HCT116 (cell line): ENCODE measurements at regions not wholly inside any gene's neighbourhood (a gene's known extent, or its start where the extent isn't known, plus 50 kb on each side); places are given as distances from the start of the nearest gene placed in this dataset.

Source experiments
- ATAC-seq: fragments of 200-7000 bp; cut with Tn5 transposase; 2 replicates; pipeline ENCODE4 v1.9.1; 2020; ENCODE audit warnings: mild to moderate bottlenecking, moderate library complexity
- BruUV-seq: library from RNA; stranded (reverse); fragments of 400-500 nt; replicated peaks from 2 replicates; lab custom pipeline; 2021; lab: Mats Ljungman, UMichigan
- CTCF ChIA-PET: fragments of 300-600 bp; sonication (Branson Sonifier 250); formaldehyde crosslinking; loops from one replicate; lab custom pipeline; 2021; ENCODE audit warnings: antibody characterized with exemption; lab: Charles Lee
- POLR2A ChIA-PET: fragments of 300-600, 350-600 bp; sonication (Branson Sonifier 250); formaldehyde crosslinking; loops from one replicate; lab custom pipeline; 2021; ENCODE audit warnings: antibody characterized with exemption; lab: Charles Lee
- RAD21 ChIA-PET, 2 experiments: fragments of 300-600 bp; sonication (Branson Sonifier 250); formaldehyde crosslinking; loops; one replicate each; lab custom pipeline; 2023; ENCODE audit warnings: low total read pairs in 2 of 2; ENCODE audit not compliant: uncharacterized antibody in 2 of 2, unreplicated experiment in 2 of 2, low non-redundant PET in 1 of 2; lab: Charles Lee
- DNase-seq: peaks from one replicate; pipeline ENCODE4 v3.0.0-alpha.2; 2010; ENCODE audit warnings: low read depth, low spot score
- H2AFZ ChIP-seq: fragments of 200-600 bp; shearing (Covaris generic), sonication (generic); 2 replicates; pipeline ENCODE4 v1.6.1; 2017; ENCODE audit warnings: low read depth, mixed run types, mixed read lengths, antibody characterized with exemption, low read length; ENCODE audit not compliant: poor library complexity, severe bottlenecking
- H3K27ac ChIP-seq: 2 replicates; pipeline ENCODE4 v1.5.1; 2012; ENCODE audit warnings: low read depth, low read length
- H3K27me3 ChIP-seq: fragments of 200-600 bp; sonication (generic); 2 replicates; pipeline ENCODE4 v1.6.1; 2016; ENCODE audit warnings: mixed run types, low read length, mixed read lengths; ENCODE audit not compliant: insufficient read depth
- H3K36me3 ChIP-seq, 2 experiments: fragments of 200-500 bp in 1 of 2; fragments of 200-600 bp in 1 of 2; sonication (Bioruptor generic) in 1 of 2; sonication (generic) in 1 of 2; 2 replicates each; pipeline versions ENCODE4 v1.5.1 to v1.6.1; 2014 to 2016; ENCODE audit warnings: low read length in 2 of 2, inconsistent platforms in 1 of 2, mixed read lengths in 1 of 2, mixed run types in 1 of 2; ENCODE audit not compliant: insufficient read depth in 2 of 2, control insufficient read depth in 1 of 2
- H3K4me1 ChIP-seq, 2 experiments: fragments of 200-600 bp in 1 of 2; sonication (generic) in 1 of 2; 2 replicates each; pipeline versions ENCODE4 v1.5.1 to v1.6.1; 2012 to 2017; ENCODE audit warnings: low read length in 2 of 2, inconsistent platforms in 1 of 2, mild to moderate bottlenecking in 1 of 2, mixed read lengths in 1 of 2, mixed run types in 1 of 2, moderate library complexity in 1 of 2; ENCODE audit not compliant: insufficient read depth in 2 of 2, control insufficient read depth in 1 of 2
- H3K4me2 ChIP-seq: fragments of 200-600 bp; sonication (generic); 2 replicates; pipeline ENCODE4 v1.6.1; 2017; ENCODE audit warnings: mixed run types, low read length, mixed read lengths
- H3K4me3 ChIP-seq, 2 experiments: fragments of 200-600 bp in 1 of 2; sonication (generic) in 1 of 2; replicated peaks in 1 of 2; 2 replicates each; pipeline ENCODE4 v1.5.1; 2011 to 2016; ENCODE audit warnings: low read length in 2 of 2, control low read depth in 1 of 2, low read depth in 1 of 2, mild to moderate bottlenecking in 1 of 2, mixed read lengths in 1 of 2, mixed run types in 1 of 2
- H3K79me2 ChIP-seq: fragments of 200-600 bp; sonication (generic); 2 replicates; pipeline ENCODE4 v1.6.1; 2017; ENCODE audit warnings: mild to moderate bottlenecking, mixed run types, low read length, moderate library complexity, mixed read lengths; ENCODE audit not compliant: insufficient read depth
- H3K9ac ChIP-seq: fragments of 200-600 bp; sonication (generic); 2 replicates; pipeline ENCODE4 v1.6.1; 2016; ENCODE audit warnings: low read length, mixed read lengths
- H3K9me2 ChIP-seq: fragments of 200-600 bp; sonication (generic), shearing (Covaris generic); 2 replicates; pipeline ENCODE4 v1.6.1; 2017; ENCODE audit warnings: mixed run types, mild to moderate bottlenecking, moderate library complexity; ENCODE audit not compliant: insufficient read depth
- H3K9me3 ChIP-seq, 2 experiments: fragments of 200-500 bp in 1 of 2; fragments of 200-600 bp in 1 of 2; sonication (Bioruptor generic) in 1 of 2; sonication (generic) in 1 of 2; 2 replicates each; pipeline ENCODE4 v1.6.1; 2014 to 2017; ENCODE audit warnings: low read length in 2 of 2, mixed read lengths in 2 of 2, inconsistent platforms in 1 of 2, low read depth in 1 of 2, mild to moderate bottlenecking in 1 of 2, mixed run types in 1 of 2, moderate library complexity in 1 of 2; ENCODE audit not compliant: control insufficient read depth in 1 of 2, insufficient read depth in 1 of 2
- H4K20me1 ChIP-seq: fragments of 200-600 bp; sonication (generic), shearing (Covaris generic); 2 replicates; pipeline ENCODE4 v1.6.1; 2017; ENCODE audit warnings: mixed run types, mild to moderate bottlenecking, moderate library complexity; ENCODE audit not compliant: insufficient read depth
- CTCF ChIP-seq, 3 experiments: fragments of 200-600 bp in 1 of 3; sonication (generic) in 1 of 3; IDR thresholded peaks in 2 of 3; conservative IDR thresholded peaks in 1 of 3; 2 replicates each; pipeline ENCODE4 v1.5.1; 2012 to 2017; ENCODE audit warnings: low read depth in 2 of 3, low read length in 2 of 3, antibody characterized with exemption in 1 of 3, borderline replicate concordance in 1 of 3, control low read depth in 1 of 3, mild to moderate bottlenecking in 1 of 3, mixed read lengths in 1 of 3, mixed run types in 1 of 3, moderate library complexity in 1 of 3; ENCODE audit not compliant: insufficient read depth in 1 of 3
- ELF1 ChIP-seq: IDR thresholded peaks from 2 replicates; pipeline ENCODE4 v1.6.1; 2012; ENCODE audit warnings: low read depth, borderline replicate concordance
- EZH2phosphoT487 ChIP-seq: fragments of 200-600 bp; IDR thresholded peaks from 2 replicates; pipeline ENCODE4 v1.6.1; 2018; ENCODE audit warnings: antibody characterized with exemption, borderline replicate concordance
- JUND ChIP-seq: IDR thresholded peaks from 2 replicates; pipeline ENCODE4 v1.6.1; 2012
- POLR2A ChIP-seq: IDR thresholded peaks from 2 replicates; pipeline ENCODE4 v1.7.0; 2011; ENCODE audit warnings: borderline replicate concordance; ENCODE audit not compliant: insufficient read depth, insufficient read length; ENCODE audit errors: extremely low read depth
- SP1 ChIP-seq: IDR thresholded peaks from 2 replicates; pipeline ENCODE4 v1.6.1; 2012; ENCODE audit warnings: low read depth
- SRF ChIP-seq: IDR thresholded peaks from 2 replicates; pipeline ENCODE4 v1.6.1; 2012; ENCODE audit warnings: low read depth
- YY1 ChIP-seq: IDR thresholded peaks from 2 replicates; pipeline ENCODE4 v1.6.1; 2011; ENCODE audit warnings: low read length, low read depth, moderate library complexity, mild to moderate bottlenecking; ENCODE audit not compliant: insufficient replicate concordance; ENCODE audit errors: extremely low read depth
- intact Hi-C: fragments of 100-400 bp; cut with micrococcal nuclease; formaldehyde crosslinking; loops from 2 replicates; pipeline ENCODE4 v1.10.0; 2022
- TF ChIP-seq, protein P1 (sequence below): IDR thresholded peaks from 2 replicates; pipeline ENCODE4 v1.6.1; 2012

- H3K9me3 ChIP-seq: no peaks in the 10 kb centered on the region
- no peaks in the 10 kb centered on the region for H3K9me2 ChIP-seq
- ChIA-PET CTCF (no interaction called here), RAD21 (no interaction called here)
- no peak overlapping the region for H3K9ac ChIP-seq
- no peak for ATAC-seq
- no peak overlapping the region for H2AFZ ChIP-seq
- H3K79me2 ChIP-seq: no peaks in the 10 kb centered on the region
- no peak overlapping the region for H3K27ac ChIP-seq
- no peaks in the 10 kb centered on the region for H3K36me3 ChIP-seq
- no peaks in the 10 kb centered on the region for H4K20me1 ChIP-seq
- H3K27me3 ChIP-seq: no peaks in the 10 kb centered on the region
- H3K4me1 ChIP-seq: peaks cover 0 to 7% of the 10 kb centered on the region in 2 experiments; a peak in 2 of 4 replicates
- intact Hi-C loops: no loop called here
- TF ChIP-seq ELF1 (no peak), JUND (no peak), YY1 (no peak), SP1 (no peak)
- TF ChIP-seq, protein P1, sequence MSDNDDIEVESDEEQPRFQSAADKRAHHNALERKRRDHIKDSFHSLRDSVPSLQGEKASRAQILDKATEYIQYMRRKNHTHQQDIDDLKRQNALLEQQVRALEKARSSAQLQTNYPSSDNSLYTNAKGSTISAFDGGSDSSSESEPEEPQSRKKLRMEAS: no peak
- TF ChIP-seq, all 23 proteins: peak for 0
- Histone ChIP-seq H3K4me3 (no peak overlapping the region), H3K4me2 (no peak overlapping the region)
- POLR2A ChIA-PET: no interaction called here
- DNase-seq: no peak
- BruUV-seq: no TSS peak
These were observed 113.9 kb upstream of the IRS2 start for GRCh38 chr13:109900320-109900719.

DNA sequence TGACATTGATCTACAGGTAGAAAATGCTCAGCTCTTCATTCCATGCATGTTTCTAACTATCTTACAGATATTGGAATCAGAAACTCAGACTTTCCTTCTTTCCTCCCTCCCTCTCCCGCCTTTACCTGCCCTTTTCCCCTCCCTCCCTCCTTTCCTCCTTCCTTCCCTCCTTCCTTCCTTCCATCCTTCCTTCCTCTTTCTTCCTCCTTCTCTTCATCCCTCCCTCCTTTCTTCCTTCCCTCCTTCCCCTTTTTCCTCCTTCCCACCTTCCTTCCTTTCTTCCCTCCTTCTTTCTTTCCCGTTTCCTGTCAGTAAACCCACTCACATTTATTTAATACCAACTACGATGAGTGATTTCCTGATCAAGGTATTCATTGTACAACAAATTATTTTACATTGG, 113.4 kb upstream of the IRS2 start:
- H3K36me3 ChIP-seq: no peaks in the 10 kb centered on the region
- POLR2A ChIA-PET: no interaction called here
- H3K27me3 ChIP-seq: no peaks in the 10 kb centered on the region
- no peak overlapping the region for H2AFZ ChIP-seq
- peaks cover 0 to 7% of the 10 kb centered on the region in 2 experiments; a peak in 2 of 4 replicates for H3K4me1 ChIP-seq
- ATAC-seq: no peak
- no peaks in the 10 kb centered on the region for H3K9me3 ChIP-seq
- intact Hi-C loops: no loop called here
- H3K27ac ChIP-seq: no peak overlapping the region
- no TSS peak for BruUV-seq
- DNase-seq: no peak
- H3K79me2 ChIP-seq: no peaks in the 10 kb centered on the region
- TF ChIP-seq CTCF (IDR thresholded peaks at IDR 0.05 in 2 of 3, conservative IDR thresholded peaks at IDR 0.05 in 1 of 3; ENCODE audit: borderline replicate concordance in 1 of 3, insufficient read depth in 1 of 3, low read depth in 2 of 3, low read length in 2 of 3) (no peak), POLR2A (no peak), EZH2phosphoT487 (no peak), SRF (no peak)
- TF ChIP-seq, protein P1: no peak
- TF ChIP-seq, all 23 proteins: peak for 0
- Histone ChIP-seq H4K20me1 (no peaks in the 10 kb centered on the region), H3K4me2 (no peak overlapping the region), H3K9me2 (no peaks in the 10 kb centered on the region), H3K4me3 (no peak overlapping the region), H3K9ac (no peak overlapping the region)
- ChIA-PET CTCF (no interaction called here), RAD21 (no interaction called here)
